Transverse colon (tissue), 4 donors: ENCODE measurements at regions not wholly inside any gene's neighbourhood (a gene's known extent, or its start where the extent isn't known, plus 50 kb on each side); places are given as distances from the start of the nearest gene placed in this dataset.

ENCODE experiments used
- DNase-seq: peaks from one replicate; pipeline ENCODE4 v3.0.0-alpha.2; 2019
- H3K27ac ChIP-seq, 4 donors: fragments of 200-600 bp; sonication (generic); 2 replicates each; pipeline ENCODE4 v1.5.1; 2016 to 2018; ENCODE audit warnings: inconsistent platforms in 4 of 4
- H3K27me3 ChIP-seq: fragments of 200-600 bp; sonication (generic); 2 replicates; pipeline ENCODE4 v1.5.1; 2017; ENCODE audit warnings: inconsistent platforms
- H3K36me3 ChIP-seq, 4 donors: fragments of 200-600 bp; sonication (generic); 2 replicates each; pipeline ENCODE4 v1.5.1; 2017 to 2019; ENCODE audit warnings: inconsistent platforms in 4 of 4
- H3K4me1 ChIP-seq, 4 donors: fragments of 200-600 bp; sonication (generic); 2 replicates each; pipeline ENCODE4 v1.5.1; 2017 to 2020; ENCODE audit warnings: inconsistent platforms in 4 of 4
- H3K4me3 ChIP-seq, 4 donors: fragments of 200-600 bp; sonication (generic); 1 replicate in 1 of 4; 2 replicates in 3 of 4; pipeline versions ENCODE4 v1.5.1 to v1.6.1; 2017 to 2019; ENCODE audit warnings: inconsistent platforms in 4 of 4
- H3K9me3 ChIP-seq, 2 donors: fragments of 200-600 bp; sonication (generic); 2 replicates each; pipeline ENCODE4 v1.5.1; 2017 to 2019; ENCODE audit warnings: inconsistent platforms in 2 of 2
- CTCF ChIP-seq, 5 experiments: fragments of 200-600 bp in 3 of 5; fragments of 450-650 bp in 2 of 5; sonication (generic) in 3 of 5; IDR thresholded peaks; 1 replicate in 2 of 5; 2 replicates in 3 of 5; pipeline ENCODE4 v1.5.1; 2016 to 2017; ENCODE audit warnings: antibody characterized with exemption in 5 of 5, inconsistent platforms in 3 of 5, mild to moderate bottlenecking in 2 of 5, moderate library complexity in 1 of 5
- EP300 ChIP-seq: sonication (generic); formaldehyde crosslinking; IDR thresholded peaks from one replicate; pipeline ENCODE4 v1.6.1; 2017; ENCODE audit warnings: antibody characterized with exemption, low read depth
- POLR2A ChIP-seq: fragments of 450-650 bp; IDR thresholded peaks from one replicate; pipeline ENCODE4 v1.6.1; 2016; ENCODE audit warnings: antibody characterized with exemption, mild to moderate bottlenecking, moderate library complexity
- POLR2AphosphoS5 ChIP-seq, 3 donors: sonication (generic); formaldehyde crosslinking; IDR thresholded peaks; one replicate each; pipeline ENCODE4 v1.6.1; 2016; ENCODE audit warnings: antibody characterized with exemption in 3 of 3
- WGBS, 2 donors: methylation state at CpG; one replicate each; pipeline ENCODE4 v1.1.5; 2018; ENCODE audit warnings: low coverage in 1 of 2; 5-methylcytosine and 5-hydroxymethylcytosine counted together
- in situ Hi-C, 4 donors: fragments of 200-750 bp; cut with MboI; loops; one replicate each; pipeline versions ENCODE4 v1.15.0 to v1.15.1; 2017; ENCODE audit warnings: low sequenced_read_pairs in 3 of 4, low pct_ligation_motif_present in 1 of 4, low pct_unique_long_range_greater_than_20kb in 1 of 4
- intact Hi-C: fragments of 100-400 bp; cut with DNase I; formaldehyde crosslinking; loops from one replicate; pipeline ENCODE4 v1.15.1; 2023; ENCODE audit warnings: low total_unique reads

DNA sequence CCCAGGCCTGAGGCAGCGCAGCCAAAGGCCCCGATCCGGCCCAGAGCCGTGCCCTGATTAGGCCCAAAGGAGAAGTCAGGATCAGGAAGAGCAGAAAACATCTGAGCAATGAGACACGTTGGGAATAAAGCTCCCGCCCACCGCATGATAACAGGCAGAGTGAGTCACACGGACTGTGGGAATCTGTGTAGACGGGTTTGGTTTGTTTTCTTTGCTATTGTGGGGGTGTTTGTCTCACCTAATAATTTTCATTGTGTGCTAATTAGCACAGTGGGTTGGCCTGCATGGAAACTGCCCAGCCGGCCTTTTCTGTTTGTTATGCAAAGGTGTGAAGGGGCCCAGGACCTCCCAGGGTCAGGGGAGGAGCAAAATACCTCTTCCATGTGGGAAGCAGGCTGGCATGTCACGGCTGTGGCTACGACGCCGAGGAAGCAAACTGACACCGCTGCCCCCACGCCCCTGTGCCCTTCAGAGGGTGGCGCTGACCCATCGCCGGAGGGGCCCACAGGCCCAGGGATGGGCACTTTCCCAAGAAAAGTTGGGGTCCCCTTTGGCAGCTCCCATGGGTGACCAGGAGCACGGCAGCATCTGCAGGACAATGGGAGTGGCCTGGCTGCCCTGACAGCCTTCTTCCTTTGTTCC is 68.4 kb upstream of the CTDP1 start:
- 60 to 76% methylated on average over 1 to 20 of the region's 20 CpGs for WGBS, 2 donors
- intact Hi-C loops: no loop called here
- Histone ChIP-seq H3K4me3 (no peak overlapping the region), H3K9me3 (no peaks in the 10 kb centered on the region), H3K36me3 (no peaks in the 10 kb centered on the region), H3K4me1 (no peaks in the 10 kb centered on the region), H3K27ac (no peak overlapping the region), H3K27me3 (no peaks in the 10 kb centered on the region)
- TF ChIP-seq POLR2AphosphoS5 (IDR thresholded peaks at IDR 0.05) (no peak), CTCF (IDR thresholded peaks at IDR 0.05) (no peak), EP300 (no peak), POLR2A (no peak)
- in situ Hi-C loops: no loop called here
- DNase-seq: no peak

DNA sequence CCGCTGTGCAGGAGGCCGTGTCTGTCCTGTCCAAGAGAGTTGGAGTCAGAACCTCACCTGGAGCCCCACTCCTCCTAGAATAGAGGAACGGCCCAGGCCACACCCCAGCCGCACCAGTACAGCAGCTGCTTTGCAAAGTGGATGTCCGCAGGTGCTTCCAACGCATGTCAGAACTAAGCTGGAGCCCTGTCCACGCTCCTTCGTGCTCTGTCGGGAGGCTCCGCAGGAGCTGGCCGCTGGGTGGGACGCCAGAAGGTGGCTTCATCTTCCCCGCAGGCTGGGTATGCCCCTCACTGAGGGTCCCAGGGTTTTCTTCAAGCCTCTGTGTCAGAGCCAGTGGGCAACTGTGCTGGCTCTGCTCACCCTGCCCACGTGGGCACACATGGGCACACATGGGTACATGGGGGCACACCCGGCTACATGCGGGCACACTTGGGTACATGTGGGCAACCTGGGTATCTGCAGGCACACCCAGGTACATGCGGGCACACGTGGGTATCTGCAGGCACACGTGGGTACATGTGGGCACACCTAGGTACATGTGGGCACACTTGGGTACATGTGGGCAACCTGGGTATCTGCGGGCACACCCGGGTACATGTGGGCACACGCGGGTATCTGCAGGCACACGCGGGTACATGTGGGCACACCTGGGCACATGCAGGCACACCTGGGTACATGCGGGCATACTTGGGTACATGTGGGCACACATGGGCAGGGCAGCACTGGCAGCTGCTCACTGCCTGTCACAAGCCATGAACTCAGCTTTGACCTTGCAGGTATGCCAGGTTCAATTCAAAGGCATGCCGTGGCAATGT is 67.1 kb upstream of the CTDP1 start:
- no peaks in the 10 kb centered on the region for H3K36me3 ChIP-seq
- H3K27me3 ChIP-seq: no peaks in the 10 kb centered on the region
- 88% methylated on average over 26 of the region's 27 CpGs; no CpG with 5 or more reads in 1 of the 2 donors for WGBS, 2 donors
- in situ Hi-C loops (no loop called here), intact Hi-C loops (no loop called here)
- DNase-seq: no peak
- no peaks in the 10 kb centered on the region for H3K9me3 ChIP-seq
- no peak overlapping the region for H3K27ac ChIP-seq
- H3K4me3 ChIP-seq: no peak overlapping the region
- TF ChIP-seq POLR2AphosphoS5 (IDR thresholded peaks at IDR 0.05): no peak
- TF ChIP-seq POLR2A: no peak
- TF ChIP-seq EP300: no peak
- no peak for TF ChIP-seq CTCF (IDR thresholded peaks at IDR 0.05)
- H3K4me1 ChIP-seq: no peaks in the 10 kb centered on the region

DNA sequence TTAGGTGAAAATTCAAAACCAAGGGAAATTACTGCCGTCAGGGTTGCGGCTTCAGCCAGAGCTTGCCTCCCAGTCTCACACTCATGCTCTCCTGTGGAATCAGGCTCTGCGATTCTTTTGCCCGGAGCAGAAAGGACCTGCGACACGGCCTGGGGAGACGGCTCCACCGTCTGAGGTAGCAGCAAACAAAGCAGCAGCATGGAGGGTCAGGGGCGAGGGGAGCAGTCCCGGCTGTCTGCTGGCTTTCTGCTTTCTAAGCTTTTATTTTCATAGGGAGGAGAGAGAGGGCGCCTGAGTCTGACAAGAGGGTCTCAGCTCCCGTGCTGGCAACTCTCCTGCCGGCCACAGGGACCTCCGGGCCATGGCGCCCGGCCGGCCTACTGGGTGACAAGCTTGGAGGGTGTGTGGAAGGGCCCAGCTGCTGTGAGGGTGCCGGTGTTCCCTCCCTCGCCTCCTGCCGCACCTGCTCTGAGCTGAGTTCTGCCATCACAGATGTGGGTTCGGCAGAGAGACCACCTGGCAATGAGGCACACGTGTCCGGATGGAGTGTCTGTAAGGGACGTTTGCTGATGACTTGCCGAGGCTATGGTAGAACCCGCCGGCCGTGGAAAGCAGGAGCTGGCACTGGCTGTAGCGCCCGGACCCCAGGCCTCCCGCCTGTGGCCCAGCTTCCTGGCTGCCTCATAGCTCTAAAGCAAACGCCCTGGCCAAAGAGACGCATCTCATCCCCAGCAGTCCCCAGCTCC is 66.2 kb upstream of the CTDP1 start:
- in situ Hi-C loops: no loop called here
- WGBS, 2 donors: 87% methylated on average over 32 of the region's 33 CpGs; no CpG with 5 or more reads in 1 of the 2 donors
- Histone ChIP-seq H3K27ac (no peak overlapping the region), H3K27me3 (no peaks in the 10 kb centered on the region), H3K4me3 (no peak overlapping the region), H3K9me3 (no peaks in the 10 kb centered on the region), H3K4me1 (no peaks in the 10 kb centered on the region), H3K36me3 (no peaks in the 10 kb centered on the region)
- no peak for TF ChIP-seq CTCF (IDR thresholded peaks at IDR 0.05)
- no peak for TF ChIP-seq EP300
- no peak for TF ChIP-seq POLR2A
- no peak for TF ChIP-seq POLR2AphosphoS5 (IDR thresholded peaks at IDR 0.05)
- DNase-seq: no peak
- intact Hi-C loops: no loop called here
